ENCODE measurements at regions not wholly inside any gene's neighbourhood (a gene's known extent, or its start where the extent isn't known, plus 50 kb on each side); places are given as distances from the start of the nearest gene placed in this dataset.

DNA sequence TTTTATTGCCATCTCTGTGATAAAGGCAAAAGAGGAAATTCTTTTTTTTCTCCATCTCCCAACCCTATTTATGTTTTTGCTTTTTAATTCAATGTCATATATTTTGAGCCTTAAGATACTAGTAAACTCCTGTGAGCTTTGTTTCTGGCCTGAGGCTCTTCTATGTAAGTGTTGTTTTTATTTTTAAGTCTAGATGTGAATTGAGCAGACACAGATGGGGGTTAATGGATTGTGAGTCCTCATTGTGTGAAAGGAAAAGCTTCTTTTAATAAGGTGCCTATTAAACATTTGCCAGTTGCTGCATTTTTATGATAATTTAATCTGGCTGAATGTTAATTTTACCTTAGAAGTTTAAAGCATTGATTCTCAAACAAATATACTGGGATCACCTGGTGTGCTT lies 2337.9 kb upstream of the RAG2 start:
- TF ChIP-seq CTCF (IDR thresholded peaks at IDR 0.05) = no peak
- TF ChIP-seq POLR2A (IDR thresholded peaks at IDR 0.05) = no peak

Data from uterus (tissue), 2 donors.